DMS79 treated with DMSO at 0.1 percent for 48 hours (cell line): ENCODE measurements at regions not wholly inside any gene's neighbourhood (a gene's known extent, or its start where the extent isn't known, plus 50 kb on each side); places are given as distances from the start of the nearest gene placed in this dataset.

Experiments used
- DNase-seq: peaks from one replicate; lab custom pipeline; 2025; lab: John Stamatoyannopoulos, UW

DNA sequence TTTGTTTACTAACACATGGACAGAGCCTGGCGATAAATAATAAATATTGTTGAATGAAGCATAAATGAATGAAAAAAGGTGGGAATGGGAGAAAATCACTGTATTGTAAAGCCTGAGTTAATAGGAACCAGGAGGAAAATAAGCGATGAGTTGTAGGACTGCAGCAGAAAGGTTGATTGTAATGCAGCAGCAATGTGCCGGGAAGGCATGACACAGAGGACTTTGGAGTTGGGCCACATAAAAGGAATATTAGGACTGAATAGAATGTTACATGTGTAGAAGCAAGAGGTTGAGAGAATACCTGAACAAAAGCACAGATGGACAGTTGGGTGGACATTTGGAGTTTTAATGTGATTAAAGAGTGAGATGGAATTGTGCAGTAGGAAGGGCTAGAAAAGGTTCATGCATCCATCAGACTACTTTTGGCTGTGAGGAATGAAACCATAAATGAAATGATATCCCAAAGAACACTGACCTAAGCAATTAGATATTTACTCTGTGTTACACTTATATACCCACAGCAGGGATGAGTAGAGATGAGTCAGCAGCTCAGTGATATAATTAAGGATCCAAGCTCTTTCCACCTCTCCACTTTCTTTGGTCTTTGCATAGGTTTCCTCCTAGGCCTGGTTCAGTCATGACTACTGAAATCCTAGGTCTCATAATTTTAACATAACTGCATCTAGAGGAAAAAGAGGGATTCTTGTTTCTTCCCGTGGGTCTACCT lies 55.4 kb downstream of the CCER1 start:
- DNase-seq, result no peak

GRCh38 chr12:90897986-90898385 lies 57.0 kb downstream of the CCER1 start:
- no peak for DNase-seq

- no peak for DNase-seq
These were observed 57.7 kb downstream of the CCER1 start for GRCh38 chr12:90897316-90897715.

DNA sequence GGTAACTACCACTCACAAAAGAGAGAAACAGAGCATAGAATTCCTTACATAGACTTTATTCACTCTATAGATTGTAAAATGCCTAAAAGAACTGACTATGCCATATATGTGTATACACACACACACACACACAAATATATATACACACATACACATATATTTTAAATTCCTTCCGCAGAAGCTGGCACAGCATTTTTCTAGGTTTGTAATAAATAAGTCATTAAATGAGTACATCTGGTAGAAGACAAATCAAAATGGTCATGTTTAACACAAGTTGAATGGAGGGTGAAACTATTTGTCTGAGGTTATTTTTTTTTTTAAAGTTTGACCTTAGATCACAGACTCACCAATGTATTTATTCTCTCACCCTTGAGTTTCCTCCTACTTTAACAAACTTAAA lies 58.2 kb downstream of the CCER1 start:
- DNase-seq, result no peak

- DNase-seq, result no peak
These were observed 58.8 kb downstream of the CCER1 start for GRCh38 chr12:90896164-90896563.

- DNase-seq, result no peak
These were observed 66.7 kb downstream of the CCER1 start for GRCh38 chr12:90888316-90888715.

DNA sequence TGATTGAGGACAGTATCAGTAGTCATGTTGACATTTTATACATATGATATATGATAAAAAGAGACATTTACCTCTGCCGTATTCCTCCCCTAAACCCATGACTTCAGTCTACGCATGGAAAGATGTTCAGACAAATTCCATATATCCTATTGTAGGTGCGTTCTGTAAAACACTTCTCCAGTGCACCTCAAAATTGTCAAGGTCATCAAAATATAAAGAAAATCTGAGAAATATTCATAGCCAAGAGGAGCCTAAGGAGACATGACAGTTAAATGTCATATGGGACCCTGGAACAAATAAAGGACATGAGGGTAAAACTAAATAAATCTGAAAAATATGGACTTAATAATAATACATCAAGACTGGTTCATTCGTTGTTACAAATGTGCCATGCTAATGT lies 71.5 kb downstream of the CCER1 start:
- no peak for DNase-seq

DNA sequence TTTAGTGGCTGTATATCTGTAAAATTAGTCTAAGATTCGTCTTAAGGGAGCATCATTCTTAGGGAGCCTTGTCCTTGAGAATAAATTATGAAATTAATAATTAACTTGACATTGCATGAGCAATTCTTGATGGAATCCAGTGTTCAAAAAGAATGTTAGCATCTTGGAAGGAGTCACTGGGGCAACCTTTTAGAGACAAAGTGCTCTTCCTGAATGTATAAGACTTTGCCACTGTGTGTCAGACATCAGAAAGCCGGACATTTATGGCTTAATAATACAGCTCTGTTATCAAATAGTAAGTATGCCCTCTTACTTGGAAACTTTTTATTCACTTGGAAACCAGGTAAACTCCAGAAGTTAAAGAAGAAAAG lies 83.3 kb downstream of the CCER1 start:
- no peak for DNase-seq

- no peak for DNase-seq
These were observed 83.8 kb downstream of the CCER1 start for GRCh38 chr12:90870971-90871725.

DNA sequence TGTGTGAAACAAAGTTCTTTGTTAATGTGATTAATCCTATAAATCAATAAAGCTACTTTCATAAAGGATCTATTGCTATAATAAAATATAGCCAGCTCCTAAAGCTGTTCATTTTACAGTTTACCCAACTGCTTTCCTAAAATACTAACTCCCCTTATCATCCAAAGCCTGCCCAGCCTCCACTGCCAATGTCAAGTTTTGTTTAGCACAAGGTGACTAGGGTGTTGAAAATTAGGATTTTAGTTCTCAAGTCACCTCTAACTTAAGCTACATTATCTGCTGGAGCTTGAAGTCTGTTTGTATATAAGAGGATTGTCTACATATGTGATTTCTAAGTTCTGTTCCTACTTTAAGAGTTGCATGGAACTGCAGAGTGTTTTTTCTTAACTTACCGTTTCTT lies 86.3 kb downstream of the CCER1 start:
- no peak for DNase-seq

DNA sequence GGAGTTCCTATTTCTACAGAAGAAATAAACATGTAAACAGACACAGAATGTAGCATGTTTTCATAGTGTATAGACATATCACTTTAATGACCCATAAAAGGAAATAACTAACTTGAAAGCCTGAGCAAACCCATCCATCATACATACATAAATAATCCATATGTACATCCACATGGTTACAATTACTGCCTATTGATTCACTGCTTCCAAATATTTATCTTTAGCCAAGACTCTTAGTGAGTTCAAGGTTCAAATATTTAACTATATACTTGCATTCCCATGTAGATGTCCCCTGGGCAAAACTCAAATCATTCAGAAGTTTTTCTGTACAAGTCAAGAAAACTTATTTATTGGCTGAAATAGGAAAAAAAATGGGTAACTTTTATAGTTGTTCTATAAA lies 95.4 kb downstream of the CCER1 start:
- no peak for DNase-seq

GRCh38 chr12:90858252-90858651 lies 96.7 kb downstream of the CCER1 start:
- no peak for DNase-seq

- no peak for DNase-seq
These were observed 99.4 kb downstream of the CCER1 start for GRCh38 chr12:90855534-90855933.

DNA sequence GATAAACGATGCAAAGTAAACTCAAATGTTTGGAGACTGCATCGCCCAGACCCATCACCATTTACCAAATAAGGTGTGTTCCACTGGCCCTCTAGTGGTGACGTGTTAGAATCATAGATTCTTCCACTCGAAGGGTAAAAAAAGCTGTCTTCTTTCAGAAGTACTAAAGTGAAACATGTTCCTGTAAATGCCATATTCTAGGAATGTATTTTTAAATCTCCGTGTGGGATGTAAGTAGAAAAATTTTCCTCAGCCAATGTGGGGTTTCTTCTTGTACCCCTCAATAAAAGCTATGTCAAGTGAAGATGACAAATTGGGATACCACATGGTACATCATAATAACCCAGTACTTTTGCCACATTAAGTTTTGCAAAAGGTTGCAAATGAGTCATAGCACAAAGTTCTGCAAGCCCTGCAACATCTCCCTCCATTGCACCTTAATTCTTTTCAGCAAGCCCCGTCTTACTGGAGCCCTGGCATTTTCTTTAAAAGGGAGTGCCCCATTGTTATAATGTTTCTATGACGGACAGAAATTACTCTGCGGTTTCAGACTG lies 100.8 kb downstream of the CCER1 start:
- no peak for DNase-seq

DNA sequence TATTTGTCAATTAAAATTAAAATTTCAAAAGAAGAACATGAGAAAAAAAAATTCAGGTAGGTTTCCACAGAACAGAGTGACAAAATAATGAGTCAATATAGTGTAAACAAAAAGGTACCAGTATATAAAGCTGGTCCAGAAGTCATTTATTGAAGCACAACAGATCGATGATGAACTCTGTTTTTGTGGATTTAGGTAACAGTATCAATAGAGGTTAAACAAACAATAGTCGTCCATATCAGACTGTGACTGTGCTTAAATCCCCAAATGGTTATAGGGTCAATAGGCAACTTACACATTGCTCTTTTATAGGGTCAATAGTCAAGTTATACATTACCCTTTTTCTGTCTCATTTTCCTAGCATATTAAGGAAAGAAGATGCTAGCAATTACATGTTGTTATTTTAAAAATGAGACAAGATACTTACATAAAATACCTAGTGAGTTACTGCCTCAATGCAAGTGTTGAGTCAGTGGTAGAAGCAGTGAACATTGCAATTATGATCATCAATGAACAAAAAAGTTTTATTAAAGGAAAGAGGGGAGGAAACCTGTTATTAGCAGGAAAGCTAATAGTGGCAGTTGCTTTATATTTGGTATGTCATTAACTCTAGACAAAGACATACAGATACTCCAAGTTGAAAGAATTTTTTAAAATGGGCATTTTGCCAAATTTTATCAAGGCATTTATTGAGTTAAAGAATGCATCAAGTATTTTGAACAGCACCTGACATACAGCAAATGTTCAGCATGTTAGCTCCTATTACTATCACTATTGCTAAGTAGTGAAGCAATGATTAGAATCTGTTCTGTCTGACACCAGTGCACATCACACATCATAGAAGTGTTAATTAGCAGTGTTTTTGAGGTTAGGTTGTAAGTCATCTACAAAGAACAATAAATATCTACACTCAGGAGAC lies 102.9 kb downstream of the CCER1 start:
- no peak for DNase-seq

DNA sequence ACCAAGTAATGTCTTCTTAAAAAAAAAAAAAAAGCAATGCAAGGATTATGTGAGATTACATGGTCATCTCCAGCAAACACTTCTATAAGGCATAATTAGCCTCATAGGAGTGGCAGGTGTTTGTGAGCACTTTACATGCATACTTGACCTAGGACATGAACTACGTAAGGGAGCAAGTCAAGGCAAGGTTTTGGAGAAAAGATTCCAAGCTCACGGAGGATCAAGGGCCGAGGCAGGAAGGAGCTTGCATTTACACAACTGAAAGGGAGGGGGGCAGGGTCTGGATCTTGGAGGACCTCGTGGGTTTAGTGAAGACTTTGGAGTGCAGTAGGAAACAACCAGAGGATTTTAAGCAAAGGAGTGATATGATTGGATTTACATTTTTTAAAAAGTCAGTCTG lies 112.5 kb downstream of the CCER1 start:
- no peak for DNase-seq

- no peak for DNase-seq
These were observed 113.6 kb downstream of the CCER1 start for GRCh38 chr12:90841336-90841735.

- DNase-seq, result no peak
These were observed 115.6 kb downstream of the CCER1 start for GRCh38 chr12:90839346-90839745.

GRCh38 chr12:90836689-90837088 lies 118.3 kb downstream of the CCER1 start:
- no peak for DNase-seq

DNA sequence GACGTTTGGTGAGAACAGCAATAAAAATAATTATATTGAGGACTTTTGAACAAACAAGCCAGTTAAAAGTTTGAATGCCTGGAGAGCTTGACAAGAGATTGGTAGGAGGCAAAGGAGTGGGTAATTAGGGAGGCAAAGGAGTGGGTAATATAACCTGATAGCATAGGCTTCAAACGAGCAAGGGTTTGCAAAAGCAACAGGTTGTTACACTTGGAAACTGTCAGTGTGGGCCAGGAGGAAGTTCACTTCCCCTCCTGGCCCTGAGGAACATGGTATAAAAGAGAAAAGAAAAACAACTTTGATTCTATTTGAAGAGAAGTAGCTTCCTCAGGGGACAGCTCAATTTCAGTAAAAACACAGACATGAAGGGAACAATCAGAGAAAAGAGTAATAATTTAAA lies 121.7 kb downstream of the CCER1 start:
- no peak for DNase-seq

GRCh38 chr12:90832427-90832826 lies 122.5 kb downstream of the CCER1 start:
- DNase-seq, result no peak

GRCh38 chr12:90831712-90832111 lies 123.3 kb downstream of the CCER1 start:
- DNase-seq, result no peak
